ENCODE measurements at regions not wholly inside any gene's neighbourhood (a gene's known extent, or its start where the extent isn't known, plus 50 kb on each side); places are given as distances from the start of the nearest gene placed in this dataset.

GRCh38 chr18:5824370-5824984, 70.8 kb downstream of the TMEM200C start:
- H3K27ac ChIP-seq (ENCODE audit: extremely low read depth, low read depth, low read length): no peak overlapping the region
- no peak overlapping the region for H3K4me3 ChIP-seq (ENCODE audit: low read depth, low read length)
- H3K9me3 ChIP-seq (ENCODE audit: control insufficient read depth, insufficient read depth, low read depth, low read length): no peaks in the 10 kb centered on the region
- TF ChIP-seq ZNF701 (tag by site-specific recombination; IDR thresholded peaks at IDR 0.05): no peak
- CTCF ChIA-PET: interaction anchor here (0.7 to 1.1 kb wide), 2 partner anchors 17 to 282 kb away, joined by 3 to 4 read pairs; no protein-coding TSS in a partner anchor
- H3K4me1 ChIP-seq (ENCODE audit: control insufficient read depth, insufficient read depth, low read length): no peaks in the 10 kb centered on the region
- POLR2A ChIA-PET: no interaction called here
- H3K36me3 ChIP-seq (ENCODE audit: control insufficient read depth in 2 of 2, insufficient read depth in 1 of 2, low read length in 2 of 2): no peaks in the 10 kb centered on the region

GRCh38 chr18:5817816-5818215, 77.5 kb downstream of the TMEM200C start:
- ChIA-PET CTCF (interaction anchor here (0.7 kb wide), 1 partner anchor 73 kb away, joined by 3 read pairs; no protein-coding TSS in a partner anchor), POLR2A (interaction anchor here (1.6 kb wide), 1 partner anchor 188 kb away, joined by 8 read pairs; no protein-coding TSS in a partner anchor)

GRCh38 chr18:5806860-5807259, 88.5 kb downstream of the TMEM200C start:
- Histone ChIP-seq H3K27ac (ENCODE audit: extremely low read depth, low read depth, low read length) (no peak overlapping the region), H3K4me1 (ENCODE audit: control insufficient read depth, insufficient read depth, low read length) (no peaks in the 10 kb centered on the region), H3K4me3 (ENCODE audit: low read depth, low read length) (no peak overlapping the region), H3K9me3 (ENCODE audit: control insufficient read depth, insufficient read depth, low read depth, low read length) (no peaks in the 10 kb centered on the region), H3K36me3 (ENCODE audit: control insufficient read depth in 2 of 2, insufficient read depth in 1 of 2, low read length in 2 of 2) (no peaks in the 10 kb centered on the region)
- POLR2A ChIA-PET: no interaction called here
- TF ChIP-seq ZNF26 (tag by site-specific recombination; IDR thresholded peaks at IDR 0.05): no peak
- TF ChIP-seq GLI2 (tag by site-specific recombination; IDR thresholded peaks at IDR 0.05; ENCODE audit: borderline replicate concordance, low read depth): no peak
- no peak for TF ChIP-seq ZNF529 (tag by site-specific recombination; IDR thresholded peaks at IDR 0.05; ENCODE audit: insufficient replicate concordance)
- no peak for TF ChIP-seq HOXD13 (CRISPR knock-in tag; IDR thresholded peaks at IDR 0.05; ENCODE audit: borderline replicate concordance)
- TF ChIP-seq ZNF677 (tag by site-specific recombination; IDR thresholded peaks at IDR 0.05): peak; percentile 53; the same call in 1 of the 2 replicates
- CTCF ChIA-PET: interaction anchor here (0.6 to 0.7 kb wide), 2 partner anchors 32 to 560 kb away, joined by 3 read pairs; no protein-coding TSS in a partner anchor

More at GRCh38 chr18:5817816-5818215, 77.5 kb downstream of the TMEM200C start:
- Histone ChIP-seq H3K36me3 (ENCODE audit: control insufficient read depth in 2 of 2, insufficient read depth in 1 of 2, low read length in 2 of 2) (no peaks in the 10 kb centered on the region), H3K4me1 (ENCODE audit: control insufficient read depth, insufficient read depth, low read length) (no peaks in the 10 kb centered on the region), H3K27ac (ENCODE audit: extremely low read depth, low read depth, low read length) (no peak overlapping the region), H3K9me3 (ENCODE audit: control insufficient read depth, insufficient read depth, low read depth, low read length) (no peaks in the 10 kb centered on the region), H3K4me3 (ENCODE audit: low read depth, low read length) (no peak overlapping the region)
- TF ChIP-seq ZNF473 (tag by site-specific recombination; IDR thresholded peaks at IDR 0.05) (no peak), ZNF146 (tag by site-specific recombination; IDR thresholded peaks at IDR 0.05) (0 out of 2 replicates have a peak, but pooled peaks have one; percentile 27)

GRCh38 chr18:5787936-5788335, 107.4 kb downstream of the TMEM200C start:
- no peaks in the 10 kb centered on the region; the same call in 1 of the 2 replicates for H3K9me3 ChIP-seq (ENCODE audit: control insufficient read depth, insufficient read depth, low read depth, low read length)
- H3K27ac ChIP-seq (ENCODE audit: extremely low read depth, low read depth, low read length): no peak overlapping the region
- ChIA-PET CTCF (interaction anchor here (0.7 kb wide), 1 partner anchor 157 kb away, joined by 3 read pairs; no protein-coding TSS in a partner anchor), POLR2A (no interaction called here)
- H3K4me1 ChIP-seq (ENCODE audit: control insufficient read depth, insufficient read depth, low read length): peaks cover 6% of the 10 kb centered on the region; the same call in 1 of the 2 replicates
- H3K4me3 ChIP-seq (ENCODE audit: low read depth, low read length): no peak overlapping the region
- TF ChIP-seq ZNF664 (tag by site-specific recombination; IDR thresholded peaks at IDR 0.05): no peak
- no peak for TF ChIP-seq ZSCAN16 (tag by site-specific recombination; IDR thresholded peaks at IDR 0.05)
- TF ChIP-seq ZNF629 (tag by site-specific recombination; IDR thresholded peaks at IDR 0.05): no peak
- no peak for TF ChIP-seq KLF10 (tag by site-specific recombination; IDR thresholded peaks at IDR 0.05)
- TF ChIP-seq ZNF148 (tag by site-specific recombination; IDR thresholded peaks at IDR 0.05; ENCODE audit: borderline replicate concordance): no peak
- peak; percentile 59; the same call in 1 of the 2 replicates for TF ChIP-seq FEZF1 (tag by site-specific recombination; IDR thresholded peaks at IDR 0.05)
- no peak for TF ChIP-seq ZNF692 (tag by site-specific recombination; IDR thresholded peaks at IDR 0.05)
- H3K36me3 ChIP-seq (ENCODE audit: control insufficient read depth in 2 of 2, insufficient read depth in 1 of 2, low read length in 2 of 2): no peaks in the 10 kb centered on the region
